AG09319 (cell line): ENCODE measurements at regions not wholly inside any gene's neighbourhood (a gene's known extent, or its start where the extent isn't known, plus 50 kb on each side); places are given as distances from the start of the nearest gene placed in this dataset.

Experiments
- DNase-seq: peaks from one replicate; pipeline ENCODE4 v3.0.0-alpha.2; 2010; ENCODE audit warnings: low read depth; ENCODE audit errors: extremely low read depth
- TF ChIP-seq, protein P1 (sequence below): IDR thresholded peaks from 2 replicates; pipeline ENCODE4 v1.5.1; 2011; ENCODE audit warnings: low read depth, mild to moderate bottlenecking, inconsistent platforms, low read length, moderate library complexity

DNA sequence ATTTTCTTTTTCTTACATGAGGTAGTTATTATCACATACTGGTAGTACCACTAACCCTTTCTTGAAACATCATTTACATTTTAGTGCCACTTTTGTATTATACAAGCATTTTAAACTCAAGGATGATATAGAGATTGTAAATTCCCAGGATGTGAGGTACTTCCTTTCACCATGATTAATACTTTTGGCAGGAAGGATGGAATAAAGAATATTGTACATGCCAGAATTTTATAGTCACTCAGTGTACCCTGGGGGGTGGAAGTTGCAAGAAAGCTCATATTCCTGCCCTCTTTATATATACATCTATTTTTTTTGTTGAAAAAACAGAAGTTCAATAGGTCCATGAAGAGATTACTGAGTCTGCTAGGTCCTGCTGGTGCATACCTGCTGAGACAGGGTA, 141.0 kb upstream of the PLSCR5 start:
- TF ChIP-seq, protein P1, sequence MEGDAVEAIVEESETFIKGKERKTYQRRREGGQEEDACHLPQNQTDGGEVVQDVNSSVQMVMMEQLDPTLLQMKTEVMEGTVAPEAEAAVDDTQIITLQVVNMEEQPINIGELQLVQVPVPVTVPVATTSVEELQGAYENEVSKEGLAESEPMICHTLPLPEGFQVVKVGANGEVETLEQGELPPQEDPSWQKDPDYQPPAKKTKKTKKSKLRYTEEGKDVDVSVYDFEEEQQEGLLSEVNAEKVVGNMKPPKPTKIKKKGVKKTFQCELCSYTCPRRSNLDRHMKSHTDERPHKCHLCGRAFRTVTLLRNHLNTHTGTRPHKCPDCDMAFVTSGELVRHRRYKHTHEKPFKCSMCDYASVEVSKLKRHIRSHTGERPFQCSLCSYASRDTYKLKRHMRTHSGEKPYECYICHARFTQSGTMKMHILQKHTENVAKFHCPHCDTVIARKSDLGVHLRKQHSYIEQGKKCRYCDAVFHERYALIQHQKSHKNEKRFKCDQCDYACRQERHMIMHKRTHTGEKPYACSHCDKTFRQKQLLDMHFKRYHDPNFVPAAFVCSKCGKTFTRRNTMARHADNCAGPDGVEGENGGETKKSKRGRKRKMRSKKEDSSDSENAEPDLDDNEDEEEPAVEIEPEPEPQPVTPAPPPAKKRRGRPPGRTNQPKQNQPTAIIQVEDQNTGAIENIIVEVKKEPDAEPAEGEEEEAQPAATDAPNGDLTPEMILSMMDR, result no peak
- no peak for DNase-seq

DNA sequence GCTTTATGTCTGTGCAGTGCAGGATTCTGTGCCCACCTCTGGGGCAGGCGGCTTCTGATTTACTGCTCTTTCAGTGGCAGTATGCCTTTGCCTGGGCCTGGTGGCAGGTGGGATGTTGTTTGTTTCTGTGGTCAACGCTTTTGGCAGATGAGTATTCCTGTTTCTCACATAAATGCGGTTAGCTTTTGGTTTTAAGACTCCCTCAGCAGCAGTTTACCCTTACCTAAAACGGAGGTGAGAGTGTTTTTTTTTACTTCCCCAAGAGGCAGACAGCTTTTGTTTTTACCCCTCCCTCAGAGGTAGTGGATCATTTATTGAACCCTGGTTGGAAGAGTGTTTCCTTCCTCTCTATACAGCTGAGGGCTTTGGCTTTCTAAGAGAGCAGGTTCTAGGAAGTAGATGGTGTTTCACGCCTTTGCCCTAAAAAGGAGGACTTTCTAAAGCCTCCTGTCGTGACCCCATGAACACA, 134.1 kb upstream of the PLSCR5 start:
- TF ChIP-seq, protein P1, result no peak

GRCh38 chr3:146732325-146732724, 127.2 kb upstream of the PLSCR5 start:
- TF ChIP-seq, protein P1, result no peak
- no peak for DNase-seq

More for the DNA sequence above, 134.1 kb upstream of the PLSCR5 start:
- no peak for DNase-seq

DNA sequence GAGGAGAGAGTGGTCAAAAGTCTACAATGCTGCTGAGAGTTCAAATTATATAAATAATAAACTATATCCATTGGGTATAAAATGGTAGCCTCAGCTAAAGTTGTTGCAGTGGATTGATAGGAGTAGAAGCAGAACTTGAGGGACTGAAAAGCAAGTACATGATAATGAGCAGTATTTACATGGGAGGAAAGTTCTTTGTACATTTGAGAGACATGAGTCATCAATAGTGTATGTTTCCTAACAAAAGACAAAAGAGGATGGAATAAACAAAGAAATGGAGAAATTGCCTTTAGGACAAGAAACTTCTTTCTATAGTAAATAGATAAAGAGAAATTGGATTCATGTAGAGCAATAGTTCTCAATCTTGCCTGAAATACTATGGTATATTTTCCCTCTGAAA, 110.0 kb upstream of the PLSCR5 start:
- no peak for DNase-seq
- TF ChIP-seq, protein P1, result no peak

GRCh38 chr3:146712806-146713205, 107.7 kb upstream of the PLSCR5 start:
- TF ChIP-seq, protein P1, result no peak
- DNase-seq, result no peak

GRCh38 chr3:146709969-146710368, 104.8 kb upstream of the PLSCR5 start:
- TF ChIP-seq, protein P1, result no peak
- no peak for DNase-seq

DNA sequence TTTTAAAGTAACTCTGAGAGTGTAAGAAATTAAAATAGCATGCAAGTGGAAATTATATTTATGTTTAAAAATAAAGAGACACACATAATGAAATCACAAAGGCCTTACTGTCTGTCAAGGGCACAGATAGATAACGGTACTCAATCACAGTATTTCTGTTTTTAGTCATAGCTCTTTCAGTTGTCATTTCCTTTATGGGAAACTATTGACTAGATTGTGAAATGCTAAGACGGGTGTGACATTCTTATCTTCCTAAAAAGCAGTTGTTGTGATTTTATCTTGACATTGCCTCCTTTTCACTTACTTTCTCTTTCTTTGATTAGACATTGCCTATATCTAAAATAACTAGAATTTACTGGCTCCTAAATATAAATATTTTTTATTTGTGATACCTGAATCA, 100.1 kb upstream of the PLSCR5 start:
- no peak for DNase-seq
- TF ChIP-seq, protein P1, result no peak
